ENCODE measurements at regions not wholly inside any gene's neighbourhood (a gene's known extent, or its start where the extent isn't known, plus 50 kb on each side); places are given as distances from the start of the nearest gene placed in this dataset.

GRCh38 chr7:125136341-125136740 lies 206.7 kb upstream of the POT1 start:
- no peak for DNase-seq (ENCODE audit: low read depth)

- no peak for DNase-seq (ENCODE audit: low read depth)
These were observed 200.5 kb upstream of the POT1 start for GRCh38 chr7:125130173-125130572.

GRCh38 chr7:125127304-125127703 lies 197.7 kb upstream of the POT1 start:
- DNase-seq (ENCODE audit: low read depth) = no peak

- no peak for DNase-seq (ENCODE audit: low read depth)
These were observed 196.8 kb upstream of the POT1 start for GRCh38 chr7:125126376-125126775.

DNA sequence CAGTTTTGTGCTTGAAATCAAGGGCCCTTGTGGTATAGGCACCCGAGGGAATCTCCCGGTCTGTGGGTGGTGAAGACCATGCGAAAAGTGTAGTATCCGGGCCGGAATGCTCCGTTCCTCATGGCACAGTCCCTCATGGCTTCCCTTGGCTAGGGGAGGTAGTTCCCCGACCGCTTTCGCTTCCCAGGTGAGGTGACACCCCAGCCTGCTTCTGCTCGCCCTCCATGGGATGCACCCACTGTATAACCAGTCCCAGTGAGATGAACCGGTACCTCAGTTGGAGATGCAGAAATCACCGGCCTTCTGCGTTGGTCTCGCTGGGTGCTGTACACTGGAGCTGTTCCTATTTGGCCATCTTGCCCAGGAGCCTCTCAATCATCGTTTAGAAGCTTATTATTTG lies 195.7 kb upstream of the POT1 start:
- DNase-seq (ENCODE audit: low read depth) = no peak

DNA sequence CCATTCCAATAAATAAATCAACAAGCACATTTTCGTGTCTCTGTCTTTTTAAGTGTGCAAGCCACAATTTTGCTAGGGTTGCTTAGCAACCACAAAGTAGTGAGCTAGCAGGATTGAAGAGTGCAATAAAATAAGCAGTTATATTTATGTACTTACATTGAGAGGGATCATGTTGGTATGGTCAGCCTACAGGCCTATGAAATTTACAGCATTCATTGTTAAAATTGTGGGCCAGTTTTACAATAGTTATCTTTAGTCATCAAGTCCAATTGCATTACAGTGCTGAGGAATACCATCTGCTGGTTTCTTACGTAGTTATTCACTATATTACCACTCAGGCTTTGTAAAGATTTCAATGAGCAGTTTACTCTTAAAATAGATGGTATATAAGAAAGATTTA lies 192.5 kb upstream of the POT1 start:
- DNase-seq (ENCODE audit: low read depth) = no peak

GRCh38 chr7:125119559-125120115 lies 190.0 kb upstream of the POT1 start:
- DNase-seq (ENCODE audit: low read depth) = no peak

- no peak for DNase-seq (ENCODE audit: low read depth)
These were observed 188.8 kb upstream of the POT1 start for GRCh38 chr7:125118444-125118843.

DNA sequence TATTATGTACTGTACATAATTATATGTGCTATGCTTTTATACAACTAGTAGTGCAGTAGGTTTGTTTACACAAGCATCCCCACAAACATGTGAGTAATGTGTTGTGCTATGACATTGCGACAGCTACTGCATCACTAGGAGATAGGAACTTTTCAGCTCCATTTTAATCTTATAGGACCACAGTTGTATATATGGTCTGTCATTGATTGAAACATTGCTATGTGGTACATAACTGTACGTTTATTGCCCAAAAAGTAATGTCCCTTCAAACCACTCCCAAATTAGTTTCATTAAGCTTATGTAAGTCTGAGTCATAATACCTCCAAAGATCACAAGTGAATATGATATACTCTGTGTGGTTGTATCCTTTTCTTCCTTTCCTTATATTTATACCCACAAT lies 183.2 kb upstream of the POT1 start:
- no peak for DNase-seq (ENCODE audit: low read depth)

- DNase-seq (ENCODE audit: low read depth) = no peak
These were observed 169.9 kb upstream of the POT1 start for GRCh38 chr7:125099519-125099918.

GRCh38 chr7:125098377-125098970 lies 168.8 kb upstream of the POT1 start:
- DNase-seq (ENCODE audit: low read depth) = peak; percentile 1

- DNase-seq (ENCODE audit: low read depth) = no peak
These were observed 161.0 kb upstream of the POT1 start for GRCh38 chr7:125090596-125090995.

GRCh38 chr7:125089171-125089570 lies 159.5 kb upstream of the POT1 start:
- no peak for DNase-seq (ENCODE audit: low read depth)

DNA sequence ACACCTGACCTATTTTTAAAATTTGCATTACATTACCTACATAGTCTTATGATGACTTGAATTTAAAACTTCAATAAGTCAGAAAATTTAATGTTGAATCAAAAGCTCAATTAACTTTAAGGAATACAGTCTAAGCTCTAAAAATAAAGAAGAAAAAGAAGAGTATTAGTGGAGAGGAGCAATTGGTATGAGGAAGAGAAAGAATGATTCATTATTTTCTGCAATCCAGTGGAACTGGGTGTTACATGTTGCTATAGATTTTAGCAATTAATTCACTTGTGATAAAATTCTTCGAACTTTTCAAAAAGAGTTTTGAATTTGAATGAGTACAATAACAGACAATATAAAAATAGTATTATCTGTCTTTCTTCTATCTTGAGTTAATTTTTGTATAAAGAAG lies 158.9 kb upstream of the POT1 start:
- DNase-seq (ENCODE audit: low read depth) = no peak

DNA sequence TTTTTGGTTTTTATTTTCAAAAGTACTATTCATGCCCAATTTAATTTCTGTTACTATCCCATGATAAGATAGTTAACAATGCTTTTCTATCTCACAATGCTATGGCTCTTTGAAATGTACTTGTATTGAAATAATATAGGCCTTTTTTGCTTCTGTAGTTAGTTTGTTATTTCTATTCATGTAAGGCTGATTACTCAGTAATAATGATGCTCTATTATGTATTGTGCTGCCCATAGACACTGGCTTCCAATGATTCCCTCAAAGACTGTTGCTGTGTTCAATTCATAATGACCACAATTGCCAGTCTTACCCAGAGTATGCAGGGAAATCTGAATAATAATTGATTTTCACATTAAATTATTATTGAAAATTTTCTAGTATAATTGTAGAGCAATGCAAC lies 155.5 kb upstream of the POT1 start:
- DNase-seq (ENCODE audit: low read depth) = no peak

DNA sequence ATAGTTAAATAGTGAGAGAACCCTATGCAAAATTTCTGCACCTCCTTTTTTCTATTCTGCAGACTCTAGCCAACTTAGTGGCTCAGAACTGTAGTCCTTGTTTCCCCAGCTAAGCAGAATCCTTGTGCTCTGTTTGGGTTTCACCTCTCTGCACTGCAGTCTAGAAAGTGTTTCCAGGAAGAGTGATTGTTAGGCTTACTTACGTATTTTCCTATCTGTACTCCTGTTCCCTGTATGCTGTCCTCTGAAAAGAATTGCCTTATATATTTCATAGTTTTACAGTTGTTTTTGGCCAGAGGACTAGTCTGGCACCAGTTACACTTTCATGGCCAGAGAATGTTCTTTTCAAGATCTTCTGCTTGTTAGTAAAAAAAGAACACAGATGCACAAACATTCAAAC lies 154.6 kb upstream of the POT1 start:
- no peak for DNase-seq (ENCODE audit: low read depth)

DNA sequence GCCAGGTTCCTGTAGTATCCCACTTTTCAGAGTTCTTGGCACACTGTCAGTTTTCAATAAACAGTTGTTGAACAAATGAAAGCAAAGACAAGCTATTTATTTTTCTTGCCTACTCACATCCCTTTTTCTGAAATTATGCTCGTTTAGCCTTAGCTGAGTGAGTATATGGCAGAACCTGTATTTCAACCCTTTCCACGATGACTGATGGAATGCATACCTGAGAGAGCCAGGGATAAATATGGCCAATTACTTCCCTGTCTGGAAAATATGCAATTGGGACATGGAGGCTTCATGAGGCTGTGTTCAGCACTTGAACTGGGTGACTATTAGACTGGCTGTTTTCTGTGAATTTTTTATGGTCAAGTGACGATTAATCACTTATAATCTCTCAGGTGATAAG lies 144.5 kb upstream of the POT1 start:
- no peak for DNase-seq (ENCODE audit: low read depth)

- DNase-seq (ENCODE audit: low read depth) = no peak
These were observed 135.9 kb upstream of the POT1 start for GRCh38 chr7:125065546-125065945.

DNA sequence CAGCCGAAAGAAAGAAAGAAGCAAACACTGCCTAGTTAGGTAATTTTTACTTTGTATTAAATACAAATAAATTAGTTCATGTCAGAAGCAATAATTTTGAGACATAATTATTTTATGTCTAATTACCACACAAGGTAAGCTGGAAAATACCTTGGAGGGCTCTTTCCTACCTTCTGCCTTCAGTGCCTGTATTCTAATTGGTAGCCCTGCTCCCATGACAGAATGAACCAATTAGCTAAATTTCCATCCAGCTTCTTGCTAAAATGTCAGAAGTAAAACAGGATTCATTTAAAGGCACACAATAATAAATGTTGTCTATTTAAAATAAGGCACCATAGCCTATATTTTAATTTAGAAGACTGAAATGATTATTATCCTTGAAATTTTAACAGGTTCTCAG lies 135.4 kb upstream of the POT1 start:
- no peak for DNase-seq (ENCODE audit: low read depth)

- peak; percentile 83 for DNase-seq (ENCODE audit: low read depth)
These were observed 132.3 kb upstream of the POT1 start for GRCh38 chr7:125061776-125062397.

- peak; percentile 6 for DNase-seq (ENCODE audit: low read depth)
These were observed 131.6 kb upstream of the POT1 start for GRCh38 chr7:125061083-125061745.

DNA sequence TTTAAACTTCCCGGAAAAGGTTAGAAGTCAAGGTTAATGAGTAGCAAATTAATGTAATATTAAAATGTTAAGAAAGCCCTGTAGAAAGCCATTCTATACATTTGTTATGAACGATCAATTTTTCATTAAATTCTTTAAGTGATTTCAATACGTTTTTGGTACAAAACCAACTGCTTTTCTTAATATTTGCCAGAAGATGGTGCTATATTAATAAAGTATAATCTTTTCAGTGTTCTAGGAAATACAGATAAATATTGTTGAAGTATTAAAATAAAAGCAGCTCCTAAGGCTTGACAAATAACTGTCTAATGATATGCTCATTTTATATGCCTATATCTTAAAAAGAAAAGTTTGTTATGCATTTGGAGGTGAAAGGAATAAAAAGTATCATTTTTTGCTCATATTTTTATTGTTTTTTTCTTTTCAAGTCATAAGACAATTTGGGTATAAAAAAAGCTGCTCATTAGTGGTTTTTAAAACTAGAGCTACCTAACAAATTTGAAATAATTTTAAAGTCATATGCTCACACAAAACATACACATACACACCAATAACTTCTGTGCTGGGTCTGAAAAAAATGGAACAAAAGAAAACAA lies 130.3 kb upstream of the POT1 start:
- DNase-seq (ENCODE audit: low read depth) = peak; percentile 19

GRCh38 chr7:125057963-125058362 lies 128.3 kb upstream of the POT1 start:
- DNase-seq (ENCODE audit: low read depth) = no peak
